Osteoblast (primary cell): ENCODE measurements at regions not wholly inside any gene's neighbourhood (a gene's known extent, or its start where the extent isn't known, plus 50 kb on each side); places are given as distances from the start of the nearest gene placed in this dataset.

Experiments
- DNase-seq: peaks from one replicate; pipeline ENCODE4 v3.0.0; 2011; ENCODE audit warnings: low spot score, mixed read lengths; ENCODE audit not compliant: insufficient read length; ENCODE audit errors: missing footprints
- H2AFZ ChIP-seq: 2 replicates; pipeline ENCODE4 v1.6.0; 2011; ENCODE audit warnings: mild to moderate bottlenecking, low read length
- H3K27ac ChIP-seq: 2 replicates; pipeline ENCODE4 v1.5.1; 2011; ENCODE audit warnings: mild to moderate bottlenecking, low read depth, low read length, moderate library complexity
- H3K27me3 ChIP-seq: 2 replicates; pipeline ENCODE4 v1.6.0; 2012; ENCODE audit warnings: mild to moderate bottlenecking, control low read depth, inconsistent platforms, low read length, moderate library complexity; ENCODE audit not compliant: insufficient read depth
- H3K36me3 ChIP-seq: 2 replicates; pipeline ENCODE4 v1.5.1; 2011; ENCODE audit warnings: mild to moderate bottlenecking, low read length, control low read depth, moderate library complexity; ENCODE audit not compliant: insufficient read depth
- H3K4me1 ChIP-seq: 2 replicates; pipeline ENCODE4 v1.5.1; 2011; ENCODE audit warnings: mild to moderate bottlenecking, low read length, control low read depth, moderate library complexity; ENCODE audit not compliant: insufficient read depth
- H3K4me2 ChIP-seq: 2 replicates; pipeline ENCODE4 v1.6.0; 2011; ENCODE audit warnings: mild to moderate bottlenecking, low read length; ENCODE audit not compliant: insufficient read depth
- H3K4me3 ChIP-seq: fragments of 200-600 bp; sonication (generic); 3 replicates; pipeline ENCODE4 v1.5.1; 2012; ENCODE audit warnings: mild to moderate bottlenecking, low read length, inconsistent platforms; ENCODE audit not compliant: insufficient read depth
- H3K79me2 ChIP-seq: 2 replicates; pipeline ENCODE4 v1.6.0; 2012; ENCODE audit warnings: mild to moderate bottlenecking, low read length, control low read depth, inconsistent platforms; ENCODE audit not compliant: insufficient read depth
- H3K9me3 ChIP-seq: 2 replicates; pipeline ENCODE4 v1.5.1; 2011; ENCODE audit warnings: low read depth, low read length, control low read depth
- H4K20me1 ChIP-seq: 2 replicates; pipeline ENCODE4 v1.6.0; 2012; ENCODE audit warnings: mild to moderate bottlenecking, low read length, control low read depth; ENCODE audit not compliant: insufficient read depth
- TF ChIP-seq, protein P1 (sequence below): IDR thresholded peaks from 2 replicates; pipeline ENCODE4 v1.5.1; 2011; ENCODE audit warnings: mild to moderate bottlenecking, low read depth, low read length, moderate library complexity; ENCODE audit errors: extremely low read depth

DNA sequence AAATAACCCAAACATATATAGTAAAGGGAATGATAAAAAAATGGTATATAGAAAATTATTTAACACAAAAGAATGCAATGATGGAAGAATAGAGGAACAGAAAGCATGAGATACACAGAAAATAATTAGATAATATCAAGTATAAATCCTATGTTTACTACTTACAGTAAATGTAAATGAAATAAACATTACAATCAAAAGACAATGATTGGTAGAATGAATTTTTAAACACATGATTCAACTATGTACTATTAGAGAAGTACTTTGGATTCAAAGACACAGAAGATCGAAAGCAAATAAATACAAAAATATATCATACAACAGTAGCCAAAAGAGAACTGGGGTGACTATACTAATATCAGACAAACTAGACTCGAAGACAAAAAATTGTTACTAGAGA, 97.6 kb upstream of the PARD3B start:
- Histone ChIP-seq H3K4me1 (peaks cover 7% of the 10 kb centered on the region), H3K9me3 (no peaks in the 10 kb centered on the region), H3K4me2 (no peak overlapping the region), H3K27me3 (peaks cover 5% of the 10 kb centered on the region), H3K79me2 (no peaks in the 10 kb centered on the region), H3K36me3 (no peaks in the 10 kb centered on the region), H3K4me3 (no peak overlapping the region), H4K20me1 (no peaks in the 10 kb centered on the region), H3K27ac (no peak overlapping the region), H2AFZ (no peak overlapping the region)
- no peak for DNase-seq
- TF ChIP-seq, protein P1, sequence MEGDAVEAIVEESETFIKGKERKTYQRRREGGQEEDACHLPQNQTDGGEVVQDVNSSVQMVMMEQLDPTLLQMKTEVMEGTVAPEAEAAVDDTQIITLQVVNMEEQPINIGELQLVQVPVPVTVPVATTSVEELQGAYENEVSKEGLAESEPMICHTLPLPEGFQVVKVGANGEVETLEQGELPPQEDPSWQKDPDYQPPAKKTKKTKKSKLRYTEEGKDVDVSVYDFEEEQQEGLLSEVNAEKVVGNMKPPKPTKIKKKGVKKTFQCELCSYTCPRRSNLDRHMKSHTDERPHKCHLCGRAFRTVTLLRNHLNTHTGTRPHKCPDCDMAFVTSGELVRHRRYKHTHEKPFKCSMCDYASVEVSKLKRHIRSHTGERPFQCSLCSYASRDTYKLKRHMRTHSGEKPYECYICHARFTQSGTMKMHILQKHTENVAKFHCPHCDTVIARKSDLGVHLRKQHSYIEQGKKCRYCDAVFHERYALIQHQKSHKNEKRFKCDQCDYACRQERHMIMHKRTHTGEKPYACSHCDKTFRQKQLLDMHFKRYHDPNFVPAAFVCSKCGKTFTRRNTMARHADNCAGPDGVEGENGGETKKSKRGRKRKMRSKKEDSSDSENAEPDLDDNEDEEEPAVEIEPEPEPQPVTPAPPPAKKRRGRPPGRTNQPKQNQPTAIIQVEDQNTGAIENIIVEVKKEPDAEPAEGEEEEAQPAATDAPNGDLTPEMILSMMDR, result no peak

DNA sequence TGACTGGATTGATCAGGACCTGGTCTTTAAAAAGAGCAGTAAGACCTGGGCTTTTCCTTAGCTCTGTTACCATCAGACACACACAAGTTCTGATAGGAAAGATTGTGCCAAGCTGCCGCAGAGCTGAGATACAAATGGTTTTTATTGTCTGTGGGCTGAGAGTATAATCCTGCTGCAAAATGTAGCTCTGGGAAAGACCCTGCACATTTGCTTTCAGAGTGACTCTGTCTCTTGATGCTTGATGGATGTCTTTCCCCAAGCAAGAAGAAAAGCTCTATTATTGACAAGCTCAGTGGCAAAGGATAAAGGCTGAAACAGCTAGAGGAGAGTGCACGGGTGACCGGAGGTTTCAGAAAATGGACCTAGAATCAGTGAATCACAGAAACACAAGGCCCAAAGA, 95.3 kb upstream of the PARD3B start:
- Histone ChIP-seq H3K9me3 (no peaks in the 10 kb centered on the region), H3K4me1 (peaks cover 7% of the 10 kb centered on the region), H2AFZ (no peak overlapping the region), H3K4me2 (no peak overlapping the region), H4K20me1 (no peaks in the 10 kb centered on the region), H3K36me3 (no peaks in the 10 kb centered on the region), H3K4me3 (no peak overlapping the region), H3K27me3 (no peaks in the 10 kb centered on the region), H3K79me2 (no peaks in the 10 kb centered on the region), H3K27ac (no peak overlapping the region)
- no peak for DNase-seq
- TF ChIP-seq, protein P1, result no peak

GRCh38 chr2:204451766-204452165, 93.5 kb upstream of the PARD3B start:
- Histone ChIP-seq H3K4me2 (peak overlapping the region; percentile 82), H3K27me3 (peaks cover 2% of the 10 kb centered on the region), H3K36me3 (no peaks in the 10 kb centered on the region), H3K4me3 (no peak overlapping the region), H4K20me1 (no peaks in the 10 kb centered on the region), H3K27ac (peak overlapping the region; percentile 92), H3K4me1 (peaks cover 7% of the 10 kb centered on the region), H3K9me3 (no peaks in the 10 kb centered on the region), H3K79me2 (no peaks in the 10 kb centered on the region), H2AFZ (no peak overlapping the region)
- no peak for DNase-seq
- TF ChIP-seq, protein P1, result no peak

DNA sequence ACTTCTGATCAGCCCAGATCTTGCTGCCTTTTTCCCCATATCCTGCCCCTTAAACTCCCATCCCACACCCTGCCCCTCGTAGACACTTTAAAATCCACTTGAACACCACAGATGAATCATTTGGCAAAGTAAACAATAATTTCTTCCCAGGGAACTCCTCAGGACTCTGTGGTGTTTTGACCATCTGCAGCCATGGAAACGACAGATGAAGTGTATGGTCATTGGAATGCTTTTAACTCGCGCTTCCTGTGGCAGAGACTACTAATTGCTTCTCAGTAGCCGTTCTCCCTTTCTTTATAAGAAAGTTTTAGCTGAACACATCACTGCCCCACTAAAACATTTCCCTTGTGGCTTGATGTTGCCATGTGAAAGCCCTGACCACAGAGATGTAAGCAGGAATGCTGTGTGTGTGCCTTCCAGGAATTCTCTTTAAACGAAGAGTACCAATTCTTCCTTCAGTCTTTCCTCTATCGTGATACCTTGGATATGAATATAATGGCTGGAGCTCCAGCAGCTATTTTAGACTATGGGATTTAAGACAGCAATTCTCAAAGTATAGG, 92.7 kb upstream of the PARD3B start:
- no peaks in the 10 kb centered on the region for H3K79me2 ChIP-seq
- no peaks in the 10 kb centered on the region for H3K9me3 ChIP-seq
- no peaks in the 10 kb centered on the region for H4K20me1 ChIP-seq
- H3K27ac ChIP-seq, result peak overlapping the region; percentile 92
- peaks cover 7% of the 10 kb centered on the region for H3K4me1 ChIP-seq
- no peaks in the 10 kb centered on the region for H3K36me3 ChIP-seq
- H3K4me3 ChIP-seq, result peak overlapping the region; percentile 38
- peak; percentile 71 for DNase-seq
- peaks cover 2% of the 10 kb centered on the region for H3K27me3 ChIP-seq
- H3K4me2 ChIP-seq, result peak overlapping the region; percentile 82
- H2AFZ ChIP-seq, result peak overlapping the region; percentile 66
- TF ChIP-seq, protein P1, result no peak
